ENCODE measurements at regions not wholly inside any gene's neighbourhood (a gene's known extent, or its start where the extent isn't known, plus 50 kb on each side); places are given as distances from the start of the nearest gene placed in this dataset.

- TF ChIP-seq EZH2 (IDR thresholded peaks at IDR 0.05; ENCODE audit: insufficient read depth, poor library complexity, severe bottlenecking) (no peak), EZH2phosphoT487 (IDR thresholded peaks at IDR 0.05; ENCODE audit: insufficient read depth, low read depth) (no peak)
Observed at GRCh38 chr22:34010259-34010658, 90.0 kb upstream of the LARGE1 start.

All from GM23248 (cell line).